ENCODE measurements at regions not wholly inside any gene's neighbourhood (a gene's known extent, or its start where the extent isn't known, plus 50 kb on each side); places are given as distances from the start of the nearest gene placed in this dataset.
"Not testable (repeated sequence)": the region's sequence is repeated elsewhere in the genome, so short reads cannot be mapped to it uniquely, and the experiment has no call there.

GRCh38 chr1:90291431-90292216 is 296.7 kb downstream of the ZNF326 start:
- H2AFZ ChIP-seq, result no peak overlapping the region
- no peaks in the 10 kb centered on the region for H3K79me2 ChIP-seq
- no peak for DNase-seq (ENCODE audit: low spot score)
- no peaks in the 10 kb centered on the region for H3K9me3 ChIP-seq (ENCODE audit: low read depth)
- H3K36me3 ChIP-seq (replicated peaks; ENCODE audit: insufficient read depth, low read depth), result no peaks in the 10 kb centered on the region
- no peak overlapping the region for H3K4me2 ChIP-seq
- no peaks in the 10 kb centered on the region for H3K4me1 ChIP-seq (ENCODE audit: insufficient read depth)
- 77% methylated on average over 3 of the region's 3 CpGs for WGBS (ENCODE audit: low lambda C conversion rate, missing lambda C conversion rate)
- TF ChIP-seq EZH2phosphoT487 (IDR thresholded peaks at IDR 0.05; ENCODE audit: low read depth, severe bottlenecking, unreplicated experiment), result no peak
- TF ChIP-seq CTCF (IDR thresholded peaks at IDR 0.05; ENCODE audit: poor library complexity), result no peak
- no peak for TF ChIP-seq EZH2 (IDR thresholded peaks at IDR 0.05; ENCODE audit: borderline replicate concordance)
- no peaks in the 10 kb centered on the region for H4K20me1 ChIP-seq (ENCODE audit: insufficient read depth, poor library complexity, severe bottlenecking)
- no peaks in the 10 kb centered on the region for H3K9me2 ChIP-seq (replicated peaks; ENCODE audit: insufficient read depth)
- H3K27me3 ChIP-seq, result no peaks in the 10 kb centered on the region
- no peak overlapping the region for H3K27ac ChIP-seq
- no peak overlapping the region for H3K4me3 ChIP-seq

GRCh38 chr1:90282811-90283210 is 287.9 kb downstream of the ZNF326 start:
- no peak overlapping the region for H2AFZ ChIP-seq
- H3K9me3 ChIP-seq (ENCODE audit: low read depth), result no peaks in the 10 kb centered on the region
- no peak overlapping the region for H3K4me3 ChIP-seq
- H3K4me2 ChIP-seq, result no peak overlapping the region
- no peak overlapping the region for H3K27ac ChIP-seq
- H3K4me1 ChIP-seq (ENCODE audit: insufficient read depth), result no peaks in the 10 kb centered on the region
- no peaks in the 10 kb centered on the region for H4K20me1 ChIP-seq (ENCODE audit: insufficient read depth, poor library complexity, severe bottlenecking)
- H3K36me3 ChIP-seq (replicated peaks; ENCODE audit: insufficient read depth, low read depth), result no peaks in the 10 kb centered on the region
- no peaks in the 10 kb centered on the region for H3K9me2 ChIP-seq (replicated peaks; ENCODE audit: insufficient read depth)
- WGBS (ENCODE audit: low lambda C conversion rate, missing lambda C conversion rate), result 66% methylated on average over 4 of the region's 4 CpGs
- H3K27me3 ChIP-seq, result no peaks in the 10 kb centered on the region
- TF ChIP-seq EZH2 (IDR thresholded peaks at IDR 0.05; ENCODE audit: borderline replicate concordance), result no peak
- no peak for DNase-seq (ENCODE audit: low spot score)
- H3K79me2 ChIP-seq, result no peaks in the 10 kb centered on the region

GRCh38 chr1:90281886-90282285 is 287.0 kb downstream of the ZNF326 start:
- H4K20me1 ChIP-seq (ENCODE audit: insufficient read depth, poor library complexity, severe bottlenecking); DNase-seq (ENCODE audit: low spot score); H2AFZ ChIP-seq; H3K9me2 ChIP-seq (replicated peaks; ENCODE audit: insufficient read depth); H3K4me1 ChIP-seq (ENCODE audit: insufficient read depth); H3K9me3 ChIP-seq (ENCODE audit: low read depth); H3K27me3 ChIP-seq; H3K79me2 ChIP-seq; H3K4me2 ChIP-seq; H3K4me3 ChIP-seq; H3K27ac ChIP-seq; H3K36me3 ChIP-seq (replicated peaks; ENCODE audit: insufficient read depth, low read depth): not testable (repeated sequence)
- 89% methylated on average over 1 of the region's 1 CpG for WGBS (ENCODE audit: low lambda C conversion rate, missing lambda C conversion rate)

GRCh38 chr1:90277270-90277669 is 282.4 kb downstream of the ZNF326 start:
- Histone ChIP-seq H4K20me1 (ENCODE audit: insufficient read depth, poor library complexity, severe bottlenecking) (no peaks in the 10 kb centered on the region), H3K79me2 (no peaks in the 10 kb centered on the region), H3K9me2 (replicated peaks; ENCODE audit: insufficient read depth) (no peaks in the 10 kb centered on the region), H3K36me3 (replicated peaks; ENCODE audit: insufficient read depth, low read depth) (no peaks in the 10 kb centered on the region), H2AFZ (no peak overlapping the region), H3K9me3 (ENCODE audit: low read depth) (no peaks in the 10 kb centered on the region), H3K27me3 (no peaks in the 10 kb centered on the region), H3K27ac (no peak overlapping the region), H3K4me1 (ENCODE audit: insufficient read depth) (no peaks in the 10 kb centered on the region), H3K4me3 (no peak overlapping the region), H3K4me2 (no peak overlapping the region)
- no peak for DNase-seq (ENCODE audit: low spot score)
- TF ChIP-seq EZH2 (IDR thresholded peaks at IDR 0.05; ENCODE audit: borderline replicate concordance) (no peak), EZH2phosphoT487 (IDR thresholded peaks at IDR 0.05; ENCODE audit: low read depth, severe bottlenecking, unreplicated experiment) (no peak), CTCF (IDR thresholded peaks at IDR 0.05; ENCODE audit: poor library complexity) (no peak)
